Keratinocyte (primary cell): ENCODE measurements at regions not wholly inside any gene's neighbourhood (a gene's known extent, or its start where the extent isn't known, plus 50 kb on each side); places are given as distances from the start of the nearest gene placed in this dataset.
"Not testable (repeated sequence)": the region's sequence is repeated elsewhere in the genome, so short reads cannot be mapped to it uniquely, and the experiment has no call there.

Experiments
- DNase-seq: peaks from one replicate; pipeline ENCODE4 v3.0.0-alpha.2; 2011; ENCODE audit warnings: low read depth, missing footprints, low spot score
- FAIRE-seq: peaks from 2 replicates; lab custom pipeline; 2011; peaks lifted over from hg19 to GRCh38; lab: Jason Lieb, UNC
- H2AFZ ChIP-seq: 2 replicates; pipeline ENCODE4 v1.6.0; 2012; ENCODE audit warnings: low read length, control low read depth, inconsistent platforms; ENCODE audit not compliant: control insufficient read depth
- H3K27ac ChIP-seq: 2 replicates; pipeline ENCODE4 v1.5.1; 2011; ENCODE audit warnings: low read length; ENCODE audit not compliant: control insufficient read depth, insufficient read depth
- H3K27me3 ChIP-seq: 3 replicates; pipeline ENCODE4 v1.6.0; 2011; ENCODE audit warnings: low read length; ENCODE audit not compliant: control insufficient read depth, insufficient read depth; ENCODE audit errors: extremely low read depth
- H3K36me3 ChIP-seq, 2 experiments: 2 replicates in 1 of 2; 3 replicates in 1 of 2; pipeline ENCODE4 v1.5.1; 2011; ENCODE audit warnings: low read length in 2 of 2, mild to moderate bottlenecking in 1 of 2; ENCODE audit not compliant: control insufficient read depth in 2 of 2, insufficient read depth in 2 of 2; ENCODE audit errors: extremely low read depth in 1 of 2
- H3K4me1 ChIP-seq: 3 replicates; pipeline ENCODE4 v1.5.1; 2011; ENCODE audit warnings: low read length; ENCODE audit not compliant: control insufficient read depth, insufficient read depth; ENCODE audit errors: extremely low read depth
- H3K4me2 ChIP-seq: 3 replicates; pipeline ENCODE4 v1.6.0; 2011; ENCODE audit warnings: low read depth, low read length; ENCODE audit not compliant: control insufficient read depth, insufficient read depth; ENCODE audit errors: extremely low read depth
- H3K4me3 ChIP-seq, 3 experiments: fragments of 200-600 bp in 1 of 3; sonication (generic) in 1 of 3; 2 replicates in 2 of 3; 3 replicates in 1 of 3; pipeline ENCODE4 v1.5.1; 2011 to 2016; ENCODE audit warnings: low read length in 3 of 3, mild to moderate bottlenecking in 3 of 3, control low read depth in 2 of 3, inconsistent platforms in 1 of 3, low read depth in 1 of 3, mixed read lengths in 1 of 3, mixed run types in 1 of 3, moderate library complexity in 1 of 3; ENCODE audit not compliant: control insufficient read depth in 2 of 3, insufficient read depth in 2 of 3; ENCODE audit errors: extremely low read depth in 1 of 3
- H3K79me2 ChIP-seq: 2 replicates; pipeline ENCODE4 v1.6.0; 2012; ENCODE audit warnings: low read length; ENCODE audit not compliant: control insufficient read depth, insufficient read depth
- H3K9ac ChIP-seq: 3 replicates; pipeline ENCODE4 v1.6.0; 2011; ENCODE audit warnings: low read length; ENCODE audit not compliant: control insufficient read depth, insufficient read depth; ENCODE audit errors: extremely low read depth
- H3K9me1 ChIP-seq: 3 replicates; pipeline ENCODE4 v1.6.0; 2011; ENCODE audit warnings: low read length; ENCODE audit not compliant: control insufficient read depth, insufficient read depth; ENCODE audit errors: extremely low read depth
- H3K9me3 ChIP-seq: 2 replicates; pipeline ENCODE4 v1.5.1; 2012; ENCODE audit warnings: low read depth, low read length; ENCODE audit not compliant: control insufficient read depth
- H4K20me1 ChIP-seq: 3 replicates; pipeline ENCODE4 v1.6.0; 2011; ENCODE audit warnings: low read length; ENCODE audit not compliant: control insufficient read depth, insufficient read depth; ENCODE audit errors: extremely low read depth
- dilution Hi-C: fragments of 300-500 bp; cut with MboI; formaldehyde crosslinking; loops from one replicate; pipeline ENCODE4 v1.7.0; 2020; ENCODE audit warnings: low sequenced_read_pairs; ENCODE audit not compliant: extremely low pct_ligation_motif_present
- TF ChIP-seq, protein P1 (sequence below), 3 experiments: IDR thresholded peaks in 1 of 3; conservative IDR thresholded peaks in 1 of 3; optimal IDR thresholded peaks in 1 of 3; 2 replicates in 2 of 3; 3 replicates in 1 of 3; pipeline versions ENCODE3 to v1.5.1; 2011; ENCODE audit warnings: low read length in 3 of 3, mild to moderate bottlenecking in 3 of 3, moderate library complexity in 2 of 3, control low read depth in 1 of 3, inconsistent platforms in 1 of 3; ENCODE audit not compliant: insufficient read depth in 2 of 3; ENCODE audit errors: extremely low read depth in 1 of 3

- H3K27me3 ChIP-seq, H3K4me3 ChIP-seq, H4K20me1 ChIP-seq, H2AFZ ChIP-seq, H3K4me2 ChIP-seq, dilution Hi-C loops, H3K4me1 ChIP-seq, H3K9me3 ChIP-seq, H3K9me1 ChIP-seq, H3K79me2 ChIP-seq, H3K36me3 ChIP-seq, FAIRE-seq, DNase-seq, H3K27ac ChIP-seq, H3K9ac ChIP-seq: not testable (repeated sequence)
- TF ChIP-seq, protein P1, sequence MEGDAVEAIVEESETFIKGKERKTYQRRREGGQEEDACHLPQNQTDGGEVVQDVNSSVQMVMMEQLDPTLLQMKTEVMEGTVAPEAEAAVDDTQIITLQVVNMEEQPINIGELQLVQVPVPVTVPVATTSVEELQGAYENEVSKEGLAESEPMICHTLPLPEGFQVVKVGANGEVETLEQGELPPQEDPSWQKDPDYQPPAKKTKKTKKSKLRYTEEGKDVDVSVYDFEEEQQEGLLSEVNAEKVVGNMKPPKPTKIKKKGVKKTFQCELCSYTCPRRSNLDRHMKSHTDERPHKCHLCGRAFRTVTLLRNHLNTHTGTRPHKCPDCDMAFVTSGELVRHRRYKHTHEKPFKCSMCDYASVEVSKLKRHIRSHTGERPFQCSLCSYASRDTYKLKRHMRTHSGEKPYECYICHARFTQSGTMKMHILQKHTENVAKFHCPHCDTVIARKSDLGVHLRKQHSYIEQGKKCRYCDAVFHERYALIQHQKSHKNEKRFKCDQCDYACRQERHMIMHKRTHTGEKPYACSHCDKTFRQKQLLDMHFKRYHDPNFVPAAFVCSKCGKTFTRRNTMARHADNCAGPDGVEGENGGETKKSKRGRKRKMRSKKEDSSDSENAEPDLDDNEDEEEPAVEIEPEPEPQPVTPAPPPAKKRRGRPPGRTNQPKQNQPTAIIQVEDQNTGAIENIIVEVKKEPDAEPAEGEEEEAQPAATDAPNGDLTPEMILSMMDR (optimal IDR thresholded peaks at IDR 0.05 in 1 of 3, IDR thresholded peaks at IDR 0.05 in 1 of 3, conservative IDR thresholded peaks at IDR 0.05 in 1 of 3; ENCODE audit: extremely low read depth in 1 of 3, insufficient read depth in 2 of 3, low read length in 3 of 3), result peak in 1 of 3 experiments; percentile 11
Measured at GRCh38 chr2:89004238-89004637, 312.8 kb downstream of the RPIA start.

- H3K9me1 ChIP-seq, H3K4me1 ChIP-seq, FAIRE-seq, H3K27ac ChIP-seq, DNase-seq, H3K27me3 ChIP-seq, H3K36me3 ChIP-seq, H4K20me1 ChIP-seq, H3K79me2 ChIP-seq, H2AFZ ChIP-seq, H3K4me2 ChIP-seq, dilution Hi-C loops, H3K9ac ChIP-seq, H3K4me3 ChIP-seq, H3K9me3 ChIP-seq: not testable (repeated sequence)
Measured at GRCh38 chr2:89020566-89020965, 329.1 kb downstream of the RPIA start.

DNA sequence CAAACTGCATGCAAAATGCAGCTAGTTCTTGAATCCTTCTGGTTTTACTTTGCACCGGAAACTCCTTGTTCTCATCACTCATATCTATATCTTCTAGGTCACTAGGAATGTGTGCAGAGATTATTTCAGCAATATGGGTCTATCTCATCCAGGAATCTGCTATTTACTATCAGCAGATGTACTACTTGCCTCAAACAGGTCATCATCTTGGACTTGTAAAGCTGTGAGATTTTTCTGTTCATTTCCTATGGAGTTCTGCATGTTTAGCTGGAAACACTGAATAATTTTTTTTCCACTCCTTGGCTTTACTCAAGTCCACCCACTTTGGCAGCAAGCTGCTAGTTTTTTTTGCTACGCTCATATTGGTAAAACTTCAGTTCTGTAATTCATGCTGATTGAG is 334.8 kb downstream of the RPIA start:
- H3K4me3 ChIP-seq, H3K79me2 ChIP-seq, H3K9me3 ChIP-seq, H3K4me2 ChIP-seq, H3K9me1 ChIP-seq, H4K20me1 ChIP-seq, H2AFZ ChIP-seq, dilution Hi-C loops, DNase-seq, FAIRE-seq, H3K36me3 ChIP-seq, H3K4me1 ChIP-seq, H3K27me3 ChIP-seq, H3K27ac ChIP-seq, H3K9ac ChIP-seq: not testable (repeated sequence)

- H3K4me1 ChIP-seq, H3K9me1 ChIP-seq, dilution Hi-C loops, H3K27ac ChIP-seq, H3K4me2 ChIP-seq, H3K4me3 ChIP-seq, H3K9ac ChIP-seq, H3K79me2 ChIP-seq, H3K27me3 ChIP-seq, H4K20me1 ChIP-seq, FAIRE-seq, H3K9me3 ChIP-seq, H3K36me3 ChIP-seq, H2AFZ ChIP-seq, DNase-seq: not testable (repeated sequence)
Measured at GRCh38 chr2:89027115-89027514, 335.6 kb downstream of the RPIA start.
